ENCODE measurements at regions not wholly inside any gene's neighbourhood (a gene's known extent, or its start where the extent isn't known, plus 50 kb on each side); places are given as distances from the start of the nearest gene placed in this dataset.

DNA sequence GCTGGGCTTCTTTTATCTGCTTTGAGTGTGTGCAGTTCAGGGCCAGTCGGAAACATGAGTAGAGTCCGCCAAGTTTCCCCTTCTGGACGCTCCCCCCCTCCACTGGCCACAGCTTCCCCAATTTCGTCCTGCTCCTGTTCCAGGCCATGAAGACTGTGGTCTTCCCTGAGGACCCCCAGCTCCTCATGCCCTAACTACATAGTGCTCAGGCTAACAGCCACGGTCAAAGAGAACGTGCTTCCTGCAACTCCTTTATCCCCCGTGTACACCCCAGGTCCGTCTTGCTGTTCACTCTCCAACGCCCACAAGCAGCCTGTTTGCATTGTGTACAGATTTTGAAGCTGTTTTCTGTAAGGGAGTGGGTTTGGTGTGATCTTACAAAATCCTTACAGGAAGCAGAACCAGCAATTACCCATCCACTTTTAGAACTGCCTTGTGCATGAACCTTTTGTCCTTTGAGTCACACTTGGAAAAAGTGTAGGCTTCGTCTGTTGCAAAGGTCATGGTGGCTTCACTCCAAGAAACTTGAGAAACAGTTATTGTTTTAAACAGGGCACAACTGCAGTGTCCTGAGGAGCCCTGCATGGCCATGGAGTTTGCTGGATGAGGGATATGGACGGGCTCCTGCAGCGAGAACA, 77.0 kb upstream of the FAM20C start:
- Histone ChIP-seq H3K4me1 (no peaks in the 10 kb centered on the region), H3K36me3 (ENCODE audit: control insufficient read depth, insufficient read depth, low read length) (no peaks in the 10 kb centered on the region), H3K27me3 (replicated peaks; ENCODE audit: control insufficient read depth, insufficient read depth, low read length) (no peaks in the 10 kb centered on the region), H3K9me3 (no peaks in the 10 kb centered on the region; the same call in 1 of the 2 replicates), H3K4me3 (ENCODE audit: low read depth, low read length) (no peak overlapping the region)
- POLR2A ChIA-PET = no interaction called here
- no peak overlapping the region for H3K4me3 Mint-ChIP-seq (ENCODE audit: unreplicated experiment)
- H3K4me1 Mint-ChIP-seq (ENCODE audit: low read depth, unreplicated experiment) = no peaks in the 10 kb centered on the region
- intact Hi-C loops (cut with micrococcal nuclease; ENCODE audit: unreplicated experiment) = no loop called here
- H3K9me3 Mint-ChIP-seq (ENCODE audit: unreplicated experiment) = peaks cover 29% of the 10 kb centered on the region
- H3K36me3 Mint-ChIP-seq (ENCODE audit: insufficient read depth, unreplicated experiment) = no peaks in the 10 kb centered on the region
- no peak for DNase-seq
- H3K27ac Mint-ChIP-seq (ENCODE audit: unreplicated experiment) = no peak overlapping the region
- CTCF ChIA-PET = no interaction called here
- peaks cover 27% of the 10 kb centered on the region for H3K27me3 Mint-ChIP-seq (ENCODE audit: insufficient read depth, unreplicated experiment)
- TF ChIP-seq, protein P1, sequence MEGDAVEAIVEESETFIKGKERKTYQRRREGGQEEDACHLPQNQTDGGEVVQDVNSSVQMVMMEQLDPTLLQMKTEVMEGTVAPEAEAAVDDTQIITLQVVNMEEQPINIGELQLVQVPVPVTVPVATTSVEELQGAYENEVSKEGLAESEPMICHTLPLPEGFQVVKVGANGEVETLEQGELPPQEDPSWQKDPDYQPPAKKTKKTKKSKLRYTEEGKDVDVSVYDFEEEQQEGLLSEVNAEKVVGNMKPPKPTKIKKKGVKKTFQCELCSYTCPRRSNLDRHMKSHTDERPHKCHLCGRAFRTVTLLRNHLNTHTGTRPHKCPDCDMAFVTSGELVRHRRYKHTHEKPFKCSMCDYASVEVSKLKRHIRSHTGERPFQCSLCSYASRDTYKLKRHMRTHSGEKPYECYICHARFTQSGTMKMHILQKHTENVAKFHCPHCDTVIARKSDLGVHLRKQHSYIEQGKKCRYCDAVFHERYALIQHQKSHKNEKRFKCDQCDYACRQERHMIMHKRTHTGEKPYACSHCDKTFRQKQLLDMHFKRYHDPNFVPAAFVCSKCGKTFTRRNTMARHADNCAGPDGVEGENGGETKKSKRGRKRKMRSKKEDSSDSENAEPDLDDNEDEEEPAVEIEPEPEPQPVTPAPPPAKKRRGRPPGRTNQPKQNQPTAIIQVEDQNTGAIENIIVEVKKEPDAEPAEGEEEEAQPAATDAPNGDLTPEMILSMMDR (IDR thresholded peaks at IDR 0.05; ENCODE audit: insufficient read depth in 1 of 2, low read depth in 1 of 2, low read length in 1 of 2, severe bottlenecking in 1 of 2, unreplicated experiment in 1 of 2) = no peak
- no TSS peak for BruUV-seq (replicated peaks)

DNA sequence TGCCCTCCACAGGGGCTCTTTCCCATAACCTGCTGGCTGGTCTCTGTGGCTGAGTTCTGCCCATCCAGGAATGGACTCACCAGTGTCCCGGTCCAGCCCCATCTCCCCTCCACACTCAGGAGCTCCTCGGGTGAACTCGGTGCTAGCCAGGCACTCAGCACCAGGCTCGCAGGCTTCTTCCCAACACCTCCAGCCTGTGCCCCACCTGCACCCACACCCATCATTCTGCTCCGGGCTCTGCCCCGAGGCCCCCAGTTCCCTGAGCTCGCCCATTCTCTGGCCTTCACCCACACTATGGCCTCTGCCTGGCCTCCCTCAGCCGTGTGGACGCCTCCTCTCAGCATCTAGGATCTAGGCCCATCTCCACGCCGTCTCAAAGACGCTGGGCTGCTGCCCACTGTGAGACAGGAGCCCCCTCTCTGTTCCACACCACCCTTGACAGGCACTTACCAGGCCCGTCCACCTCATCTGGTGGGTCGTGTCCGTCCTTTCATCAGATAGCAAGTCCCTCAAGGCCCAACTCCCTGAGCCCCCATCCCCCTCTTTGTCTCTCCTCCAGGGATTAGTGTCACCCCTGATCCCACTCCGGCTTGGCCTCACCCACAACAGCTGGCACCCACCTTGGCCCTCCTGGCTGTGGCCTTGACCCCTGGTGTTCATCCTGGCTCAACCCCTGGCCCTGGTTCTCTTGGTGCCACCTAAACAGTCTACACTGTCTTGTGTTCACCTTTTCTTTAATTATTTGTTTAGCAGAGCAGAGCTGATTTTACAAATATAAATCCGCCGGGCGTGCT, 76.0 kb upstream of the FAM20C start:
- no TSS peak for BruUV-seq (replicated peaks)
- no peaks in the 10 kb centered on the region for H3K4me1 ChIP-seq
- intact Hi-C loops (cut with micrococcal nuclease; ENCODE audit: unreplicated experiment) = no loop called here

DNA sequence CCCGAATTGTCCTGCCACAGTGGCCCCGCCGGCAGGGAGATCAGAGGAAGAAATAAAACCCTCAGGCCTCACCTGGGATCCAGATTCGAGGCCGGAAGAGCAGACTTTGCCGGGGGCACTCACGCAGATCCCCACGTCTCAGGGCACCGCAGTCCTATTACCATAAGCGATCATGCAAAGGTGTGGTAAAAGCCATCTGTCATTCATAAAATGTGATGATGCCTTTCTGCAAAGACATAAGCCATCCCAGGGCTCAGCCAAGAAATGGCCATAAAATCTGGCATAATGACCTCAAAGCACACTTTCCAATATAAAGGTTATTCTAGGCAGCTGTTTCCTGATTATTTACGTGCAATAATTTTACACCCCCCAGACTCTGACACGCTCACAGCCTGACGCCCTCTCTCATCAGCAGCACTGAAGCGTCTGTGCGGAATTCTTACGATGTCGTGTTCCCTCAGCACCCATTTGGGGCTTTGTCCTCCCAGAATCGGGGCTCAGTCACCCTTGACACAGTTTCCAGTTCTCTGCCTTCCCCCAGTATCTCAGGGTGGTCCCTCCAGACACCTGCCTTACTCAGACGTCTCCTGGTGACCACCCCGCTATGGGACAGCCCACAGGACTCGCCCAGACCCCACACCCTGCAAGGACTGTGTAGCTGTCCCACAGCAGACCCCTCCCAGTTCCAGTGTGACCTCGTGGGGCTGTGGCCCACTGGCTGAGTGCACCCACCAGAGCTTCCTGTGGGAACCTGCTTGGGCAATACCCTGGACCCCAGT, 74.3 kb upstream of the FAM20C start:
- Mint-ChIP-seq H3K36me3 (ENCODE audit: insufficient read depth, unreplicated experiment) (no peaks in the 10 kb centered on the region), H3K4me1 (ENCODE audit: low read depth, unreplicated experiment) (no peaks in the 10 kb centered on the region), H3K27ac (ENCODE audit: unreplicated experiment) (no peak overlapping the region), H3K9me3 (ENCODE audit: unreplicated experiment) (peaks cover 21% of the 10 kb centered on the region), H3K27me3 (ENCODE audit: insufficient read depth, unreplicated experiment) (peaks cover 25% of the 10 kb centered on the region), H3K4me3 (ENCODE audit: unreplicated experiment) (no peak overlapping the region)
- H3K27me3 ChIP-seq (replicated peaks; ENCODE audit: control insufficient read depth, insufficient read depth, low read length) = no peaks in the 10 kb centered on the region
- DNase-seq = no peak
- TF ChIP-seq, protein P1 (IDR thresholded peaks at IDR 0.05; ENCODE audit: insufficient read depth in 1 of 2, low read depth in 1 of 2, low read length in 1 of 2, severe bottlenecking in 1 of 2, unreplicated experiment in 1 of 2) = no peak
- no peaks in the 10 kb centered on the region; the same call in 1 of the 2 replicates for H3K9me3 ChIP-seq
- no peak overlapping the region for H3K4me3 ChIP-seq (ENCODE audit: low read depth, low read length)
- H3K36me3 ChIP-seq (ENCODE audit: control insufficient read depth, insufficient read depth, low read length) = no peaks in the 10 kb centered on the region
- CTCF ChIA-PET = no interaction called here
- POLR2A ChIA-PET = no interaction called here
- intact Hi-C loops (cut with micrococcal nuclease; ENCODE audit: unreplicated experiment) = no loop called here
- BruUV-seq (replicated peaks) = no TSS peak
- no peaks in the 10 kb centered on the region for H3K4me1 ChIP-seq

More for the DNA sequence above, 76.0 kb upstream of the FAM20C start:
- H3K36me3 ChIP-seq (ENCODE audit: control insufficient read depth, insufficient read depth, low read length) = no peaks in the 10 kb centered on the region
- H3K4me3 ChIP-seq (ENCODE audit: low read depth, low read length) = no peak overlapping the region
- H3K4me1 Mint-ChIP-seq (ENCODE audit: low read depth, unreplicated experiment) = no peaks in the 10 kb centered on the region
- H3K27ac Mint-ChIP-seq (ENCODE audit: unreplicated experiment) = no peak overlapping the region
- H3K36me3 Mint-ChIP-seq (ENCODE audit: insufficient read depth, unreplicated experiment) = no peaks in the 10 kb centered on the region
- CTCF ChIA-PET = no interaction called here
- no peaks in the 10 kb centered on the region for H3K27me3 ChIP-seq (replicated peaks; ENCODE audit: control insufficient read depth, insufficient read depth, low read length)
- H3K9me3 Mint-ChIP-seq (ENCODE audit: unreplicated experiment) = peaks cover 29% of the 10 kb centered on the region
- POLR2A ChIA-PET = no interaction called here
- no peak overlapping the region for H3K4me3 Mint-ChIP-seq (ENCODE audit: unreplicated experiment)
- DNase-seq = no peak
- peaks cover 23% of the 10 kb centered on the region for H3K27me3 Mint-ChIP-seq (ENCODE audit: insufficient read depth, unreplicated experiment)
- H3K9me3 ChIP-seq = no peaks in the 10 kb centered on the region; the same call in 1 of the 2 replicates
- TF ChIP-seq, protein P1 (IDR thresholded peaks at IDR 0.05; ENCODE audit: insufficient read depth in 1 of 2, low read depth in 1 of 2, low read length in 1 of 2, severe bottlenecking in 1 of 2, unreplicated experiment in 1 of 2) = no peak

Data from Caco-2 (cell line).